Heart left ventricle (tissue), 16 donors: ENCODE measurements at regions not wholly inside any gene's neighbourhood (a gene's known extent, or its start where the extent isn't known, plus 50 kb on each side); places are given as distances from the start of the nearest gene placed in this dataset.

Source experiments
- ATAC-seq, 4 donors: fragments of 200-7000 bp; cut with Tn5 transposase; one replicate each; pipeline ENCODE4 v1.9.1; 2020 to 2022; ENCODE audit warnings: moderate library complexity in 4 of 4, mild to moderate bottlenecking in 3 of 4, moderate number of reproducible peaks in 1 of 4
- DNase-seq, 5 donors: peaks; one replicate each; pipeline ENCODE4 v3.0.0-alpha.2; 2020
- H3K27ac ChIP-seq, 12 donors: fragments of 200-600 bp; sonication (generic) in 4 of 12; one replicate each; pipeline versions ENCODE4 v1.5.0 to v1.8.0; 2016 to 2022; ENCODE audit warnings: mild to moderate bottlenecking in 2 of 12
- H3K27me3 ChIP-seq, 9 donors: fragments of 200-600 bp; sonication (generic) in 2 of 9; one replicate each; pipeline versions ENCODE4 v1.5.1 to v1.8.0; 2016 to 2022; ENCODE audit warnings: mild to moderate bottlenecking in 3 of 9
- H3K36me3 ChIP-seq, 9 donors: fragments of 200-600 bp; sonication (generic) in 2 of 9; one replicate each; pipeline versions ENCODE4 v1.5.0 to v1.8.0; 2018 to 2022; ENCODE audit warnings: mild to moderate bottlenecking in 2 of 9
- H3K4me1 ChIP-seq, 12 donors: fragments of 200-600 bp; sonication (generic) in 4 of 12; one replicate each; pipeline versions ENCODE4 v1.5.0 to v1.8.0; 2016 to 2022; ENCODE audit warnings: mild to moderate bottlenecking in 3 of 12
- H3K4me3 ChIP-seq, 12 donors: fragments of 200-600 bp; sonication (generic) in 4 of 12; one replicate each; pipeline versions ENCODE4 v1.5.0 to v1.8.0; 2017 to 2022; ENCODE audit warnings: mild to moderate bottlenecking in 9 of 12, moderate library complexity in 4 of 12
- H3K9me3 ChIP-seq, 12 donors: fragments of 200-600 bp; sonication (generic) in 4 of 12; one replicate each; pipeline versions ENCODE4 v1.5.0 to v1.8.0; 2016 to 2022; ENCODE audit warnings: mild to moderate bottlenecking in 1 of 12
- POLR2A ChIP-seq, 2 donors: fragments of 450-650 bp; IDR thresholded peaks; one replicate each; pipeline ENCODE4 v1.6.1; 2017; ENCODE audit warnings: antibody characterized with exemption in 2 of 2, mild to moderate bottlenecking in 2 of 2, moderate library complexity in 2 of 2
- WGBS, 4 donors: extraction: QIAGEN DNeasy Blood & Tissue Kit in 2 of 4; methylation state at CpG; one replicate each; pipeline versions ENCODE4 v1.1.5 to v1.1.7; 2013 to 2018; 5-methylcytosine and 5-hydroxymethylcytosine counted together
- intact Hi-C, 10 donors: fragments of 100-400 bp; cut with DNase I; formaldehyde crosslinking; loops; one replicate each; pipeline versions ENCODE4 v1.11.1 to v1.14.2; 2022
- TF ChIP-seq, protein P1 (sequence below), 12 donors: fragments of 200-600 bp; sonication (generic) in 4 of 12; IDR thresholded peaks; one replicate each; pipeline versions ENCODE4 v1.5.0 to v1.8.0; 2018 to 2022; ENCODE audit warnings: antibody characterized with exemption in 12 of 12, mild to moderate bottlenecking in 5 of 12
- donor health status: ischemic (EF 13 %, LVEDD 7.1; RV severe dilation, severe dysfunction).
- donor health status: healthy with polysubstance abuse.
- donor health status: DM: no; HTN: yes; CAD: no.
- donor health status: DM: no; HTN: no; CAD: no.
- donor health status: ischemic (EF 25% LVEDD 6.9; RV normal size, moderate dysfunction).
- donor health status: ischemic (EF 25% LVEDD 5.7; RV mildly dilated, moderate dysfunction).
- donor health status: healthy.
- donor health status: DM: yes; HTN: yes; CAD: no.
- donor health status: ischemic (EF 35%, LVEDD 5.7; RV mildly dilated, moderate dysfunction).
- donor health status: nonischemic (EF 11% LVEDD 7.7; RV severe dilation, severe dysfunction).
- donor health status: DM: yes; HTN: yes; CAD: no.
- donor health status: PGD.
- donor health status: ischemic (EF 29% LVEDD 5.4; RV normal size, mild dysfunction).
- donor health status: nonischemic (EF 23%, LVEDD 6.1; RV moderate dilation, normal function).

- H3K27me3 ChIP-seq: peaks cover 0 to 10% (median 0%) of the 10 kb centered on the region in 9 donors
- intact Hi-C loops: no loop called here
- TF ChIP-seq, protein P1, sequence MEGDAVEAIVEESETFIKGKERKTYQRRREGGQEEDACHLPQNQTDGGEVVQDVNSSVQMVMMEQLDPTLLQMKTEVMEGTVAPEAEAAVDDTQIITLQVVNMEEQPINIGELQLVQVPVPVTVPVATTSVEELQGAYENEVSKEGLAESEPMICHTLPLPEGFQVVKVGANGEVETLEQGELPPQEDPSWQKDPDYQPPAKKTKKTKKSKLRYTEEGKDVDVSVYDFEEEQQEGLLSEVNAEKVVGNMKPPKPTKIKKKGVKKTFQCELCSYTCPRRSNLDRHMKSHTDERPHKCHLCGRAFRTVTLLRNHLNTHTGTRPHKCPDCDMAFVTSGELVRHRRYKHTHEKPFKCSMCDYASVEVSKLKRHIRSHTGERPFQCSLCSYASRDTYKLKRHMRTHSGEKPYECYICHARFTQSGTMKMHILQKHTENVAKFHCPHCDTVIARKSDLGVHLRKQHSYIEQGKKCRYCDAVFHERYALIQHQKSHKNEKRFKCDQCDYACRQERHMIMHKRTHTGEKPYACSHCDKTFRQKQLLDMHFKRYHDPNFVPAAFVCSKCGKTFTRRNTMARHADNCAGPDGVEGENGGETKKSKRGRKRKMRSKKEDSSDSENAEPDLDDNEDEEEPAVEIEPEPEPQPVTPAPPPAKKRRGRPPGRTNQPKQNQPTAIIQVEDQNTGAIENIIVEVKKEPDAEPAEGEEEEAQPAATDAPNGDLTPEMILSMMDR (IDR thresholded peaks at IDR 0.05): no peak
- TF ChIP-seq POLR2A (IDR thresholded peaks at IDR 0.05): no peak
- H3K9me3 ChIP-seq: no peaks in the 10 kb centered on the region
- no peak for DNase-seq
- no peak for ATAC-seq
- H3K36me3 ChIP-seq: no peaks in the 10 kb centered on the region
- H3K27ac ChIP-seq: no peak overlapping the region
- H3K4me1 ChIP-seq: no peaks in the 10 kb centered on the region
- WGBS, 4 donors: 57 to 68% (median 60%) methylated on average over 17 of the region's 17 CpGs
- H3K4me3 ChIP-seq: no peak overlapping the region
Observed at GRCh38 chr19:30711296-30711695, 339.1 kb downstream of the ZNF536 start.

DNA sequence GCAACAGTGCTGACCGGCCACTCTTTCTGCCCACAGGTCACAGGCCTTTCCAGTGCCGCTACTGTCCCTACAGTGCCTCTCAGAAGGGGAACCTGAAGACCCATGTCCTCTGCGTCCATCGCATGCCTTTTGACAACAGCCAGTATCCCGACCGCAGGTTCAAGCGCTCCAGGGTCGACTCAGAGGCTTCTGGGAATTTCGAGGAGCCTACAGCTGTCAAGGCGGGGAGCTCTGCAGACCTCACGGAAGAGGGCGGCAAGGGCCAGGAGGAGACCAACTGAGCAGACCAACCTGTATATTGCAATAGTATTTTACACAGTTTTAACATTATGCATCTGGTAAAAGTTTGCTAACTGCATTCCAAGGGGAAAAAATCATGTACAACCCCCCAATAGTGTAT, 338.5 kb downstream of the ZNF536 start:
- H3K27ac ChIP-seq: no peak overlapping the region
- peaks cover 0 to 10% (median 0%) of the 10 kb centered on the region in 9 donors for H3K27me3 ChIP-seq
- WGBS, 4 donors: 78 to 83% (median 82%) methylated on average over 12 of the region's 12 CpGs
- H3K9me3 ChIP-seq: no peaks in the 10 kb centered on the region
- no peaks in the 10 kb centered on the region for H3K36me3 ChIP-seq
- H3K4me1 ChIP-seq: no peaks in the 10 kb centered on the region
- ATAC-seq (no peak), DNase-seq (no peak)
- intact Hi-C loops: no loop called here
- no peak overlapping the region for H3K4me3 ChIP-seq
- TF ChIP-seq, protein P1 (IDR thresholded peaks at IDR 0.05): no peak
- no peak for TF ChIP-seq POLR2A (IDR thresholded peaks at IDR 0.05)

- DNase-seq (no peak), ATAC-seq (no peak)
- TF ChIP-seq POLR2A (IDR thresholded peaks at IDR 0.05): no peak
- TF ChIP-seq, protein P1 (IDR thresholded peaks at IDR 0.05): no peak
- Histone ChIP-seq H3K27ac (no peak overlapping the region), H3K27me3 (peaks cover 0 to 10% (median 0%) of the 10 kb centered on the region in 9 donors), H3K36me3 (no peaks in the 10 kb centered on the region), H3K4me1 (no peaks in the 10 kb centered on the region), H3K4me3 (no peak overlapping the region), H3K9me3 (no peaks in the 10 kb centered on the region)
- WGBS, 4 donors: 80 to 88% (median 86%) methylated on average over 11 of the region's 11 CpGs
- intact Hi-C loops: no loop called here
Observed at GRCh38 chr19:30708416-30709178, 336.4 kb downstream of the ZNF536 start.

DNA sequence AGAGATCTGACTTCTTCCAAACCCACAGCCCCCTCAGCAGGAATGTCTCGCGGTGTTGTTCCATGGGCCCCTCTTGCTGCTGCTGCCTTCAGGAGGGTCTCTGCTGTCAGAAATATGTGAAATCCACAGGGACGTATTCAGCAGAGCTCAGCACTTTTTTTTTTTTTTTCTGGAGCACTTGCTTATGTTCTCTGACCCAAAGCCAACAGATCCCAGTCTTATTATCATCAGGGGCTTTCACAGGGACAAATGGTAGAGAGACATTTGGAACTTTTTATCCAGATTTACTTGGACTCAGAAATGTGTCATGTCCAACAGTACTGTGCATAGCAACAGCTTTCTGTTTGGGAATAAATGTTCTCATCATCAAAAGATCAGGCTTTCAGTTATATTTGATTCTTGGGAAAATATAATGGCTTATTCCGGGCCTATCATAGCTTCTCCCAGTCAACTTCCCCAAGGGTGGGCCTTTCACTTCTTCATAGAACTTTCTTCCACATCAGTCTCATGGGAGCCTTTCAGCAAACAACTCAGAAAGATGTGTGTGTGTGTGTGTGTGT, 332.7 kb downstream of the ZNF536 start:
- Histone ChIP-seq H3K4me1 (no peaks in the 10 kb centered on the region), H3K36me3 (no peaks in the 10 kb centered on the region), H3K27me3 (peaks cover 0 to 10% (median 0%) of the 10 kb centered on the region in 9 donors), H3K4me3 (no peak overlapping the region), H3K9me3 (no peaks in the 10 kb centered on the region), H3K27ac (no peak overlapping the region)
- ATAC-seq: no peak
- DNase-seq: no peak
- 73 to 81% (median 76%) methylated on average over 4 of the region's 4 CpGs for WGBS, 4 donors
- intact Hi-C loops: no loop called here
- no peak for TF ChIP-seq POLR2A (IDR thresholded peaks at IDR 0.05)
- TF ChIP-seq, protein P1 (IDR thresholded peaks at IDR 0.05): no peak
